Stimulated activated memory B cell treated with anti-CD40 and anti-IgM and Interleukin-4, amounts not matched to agents 10 μg/mL and 1 μg/mL and 100 μg/mL, for 72 hours (primary cell): ENCODE measurements at regions not wholly inside any gene's neighbourhood (a gene's known extent, or its start where the extent isn't known, plus 50 kb on each side); places are given as distances from the start of the nearest gene placed in this dataset.

Experiments used
- ATAC-seq: fragments of 150-1000 bp; cut with Tn5 transposase; 2 replicates; pipeline ENCODE4 v1.10.0; 2021
- H3K27ac Mint-ChIP-seq: one replicate; pipeline ENCODE4 v1.8.0; 2022; ENCODE audit warnings: mild to moderate bottlenecking, mixed read lengths
- H3K27me3 Mint-ChIP-seq: one replicate; pipeline ENCODE4 v1.8.0; 2022; ENCODE audit warnings: mixed read lengths
- H3K36me3 Mint-ChIP-seq: one replicate; pipeline ENCODE4 v1.8.0; 2022; ENCODE audit warnings: mixed read lengths
- H3K4me1 Mint-ChIP-seq: one replicate; pipeline ENCODE4 v1.8.0; 2022; ENCODE audit warnings: mixed read lengths
- H3K4me3 Mint-ChIP-seq: one replicate; pipeline ENCODE4 v1.8.0; 2022; ENCODE audit warnings: mild to moderate bottlenecking, moderate library complexity, mixed read lengths
- H3K9me3 Mint-ChIP-seq: one replicate; pipeline ENCODE4 v1.8.0; 2022; ENCODE audit warnings: mixed read lengths

- Mint-ChIP-seq H3K36me3 (no peaks in the 10 kb centered on the region), H3K27ac (no peak overlapping the region), H3K4me3 (no peak overlapping the region), H3K4me1 (no peaks in the 10 kb centered on the region), H3K9me3 (no peaks in the 10 kb centered on the region), H3K27me3 (no peaks in the 10 kb centered on the region)
- ATAC-seq, result no peak
Measured at GRCh38 chr5:38039091-38039490, 199.2 kb upstream of the GDNF start.

DNA sequence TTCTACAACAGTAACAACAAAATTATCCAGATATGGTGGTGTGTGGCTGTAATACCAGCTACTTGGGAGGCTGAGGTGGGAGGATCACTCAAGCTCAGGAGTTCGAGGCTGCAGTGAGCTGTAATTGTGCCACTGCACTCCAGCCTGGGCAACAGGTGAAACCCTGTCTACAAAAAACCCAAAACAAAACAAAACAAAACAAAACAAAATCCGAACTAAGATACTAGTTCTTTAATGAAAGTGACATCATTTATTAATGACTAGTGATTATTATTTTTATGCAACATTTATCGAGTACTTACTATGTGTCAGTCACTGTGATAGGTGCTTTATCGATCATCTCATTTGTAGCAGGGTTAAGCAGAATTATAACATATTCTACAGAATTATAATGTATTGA, 196.9 kb upstream of the GDNF start:
- no peak overlapping the region for H3K27ac Mint-ChIP-seq
- H3K4me3 Mint-ChIP-seq, result no peak overlapping the region
- H3K36me3 Mint-ChIP-seq, result no peaks in the 10 kb centered on the region
- no peaks in the 10 kb centered on the region for H3K9me3 Mint-ChIP-seq
- no peak for ATAC-seq
- H3K27me3 Mint-ChIP-seq, result no peaks in the 10 kb centered on the region
- no peaks in the 10 kb centered on the region for H3K4me1 Mint-ChIP-seq

GRCh38 chr5:38032149-38032548, 192.3 kb upstream of the GDNF start:
- no peak overlapping the region for H3K4me3 Mint-ChIP-seq
- H3K9me3 Mint-ChIP-seq, result no peaks in the 10 kb centered on the region
- no peaks in the 10 kb centered on the region for H3K27me3 Mint-ChIP-seq
- no peaks in the 10 kb centered on the region for H3K4me1 Mint-ChIP-seq
- ATAC-seq, result no peak
- H3K36me3 Mint-ChIP-seq, result no peaks in the 10 kb centered on the region
- H3K27ac Mint-ChIP-seq, result no peak overlapping the region

GRCh38 chr5:38031304-38031703, 191.5 kb upstream of the GDNF start:
- Mint-ChIP-seq H3K9me3 (no peaks in the 10 kb centered on the region), H3K36me3 (no peaks in the 10 kb centered on the region), H3K27me3 (no peaks in the 10 kb centered on the region), H3K4me1 (no peaks in the 10 kb centered on the region), H3K27ac (no peak overlapping the region), H3K4me3 (no peak overlapping the region)
- ATAC-seq, result no peak

- Mint-ChIP-seq H3K9me3 (no peaks in the 10 kb centered on the region), H3K4me3 (no peak overlapping the region), H3K4me1 (no peaks in the 10 kb centered on the region), H3K27me3 (no peaks in the 10 kb centered on the region), H3K36me3 (no peaks in the 10 kb centered on the region), H3K27ac (no peak overlapping the region)
- peak; percentile 29 for ATAC-seq
Measured at GRCh38 chr5:38029397-38030065, 189.7 kb upstream of the GDNF start.

DNA sequence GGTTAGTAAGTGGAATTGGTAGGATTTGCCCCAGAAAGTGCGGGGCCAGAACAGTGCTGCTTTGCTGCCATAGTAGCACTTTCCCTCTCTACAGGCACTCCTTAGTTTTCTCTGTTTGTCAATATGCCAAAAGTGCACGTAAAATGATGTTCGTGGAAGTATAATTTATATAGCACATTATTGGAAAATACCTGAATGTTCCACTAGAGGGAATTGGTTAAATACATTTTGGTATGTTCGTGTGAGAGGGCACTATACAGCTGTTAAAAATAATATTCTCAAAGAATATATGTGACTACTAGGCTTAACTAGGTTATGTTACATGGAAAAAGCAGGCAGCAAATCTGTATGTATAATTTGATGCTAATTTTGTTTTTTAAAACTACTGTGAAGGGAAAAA, 184.0 kb upstream of the GDNF start:
- no peak for ATAC-seq
- H3K4me1 Mint-ChIP-seq, result no peaks in the 10 kb centered on the region
- H3K27ac Mint-ChIP-seq, result no peak overlapping the region
- peaks cover 3% of the 10 kb centered on the region for H3K9me3 Mint-ChIP-seq
- H3K4me3 Mint-ChIP-seq, result no peak overlapping the region
- H3K36me3 Mint-ChIP-seq, result no peaks in the 10 kb centered on the region
- H3K27me3 Mint-ChIP-seq, result no peaks in the 10 kb centered on the region

DNA sequence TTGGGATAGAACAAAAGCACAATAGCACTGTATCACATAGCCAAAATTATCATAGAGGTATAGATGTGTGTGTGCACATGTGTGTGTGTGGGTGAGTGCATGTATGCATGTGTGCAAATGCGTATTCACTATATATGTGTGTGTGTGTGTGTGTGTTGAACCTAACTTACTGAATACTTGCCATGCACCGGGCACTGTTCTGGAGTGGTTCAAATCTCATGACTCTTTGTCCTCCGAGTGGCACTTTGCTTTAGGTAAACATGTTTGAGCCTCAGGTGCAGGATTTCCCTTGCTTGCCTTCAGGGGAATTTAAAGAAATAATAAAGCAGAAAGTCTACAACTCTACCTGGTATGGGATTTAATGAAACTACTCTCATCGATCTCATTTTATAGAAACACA, 183.5 kb upstream of the GDNF start:
- Mint-ChIP-seq H3K27me3 (no peaks in the 10 kb centered on the region), H3K27ac (no peak overlapping the region), H3K9me3 (peaks cover 3% of the 10 kb centered on the region), H3K36me3 (no peaks in the 10 kb centered on the region), H3K4me3 (no peak overlapping the region), H3K4me1 (no peaks in the 10 kb centered on the region)
- ATAC-seq, result no peak

DNA sequence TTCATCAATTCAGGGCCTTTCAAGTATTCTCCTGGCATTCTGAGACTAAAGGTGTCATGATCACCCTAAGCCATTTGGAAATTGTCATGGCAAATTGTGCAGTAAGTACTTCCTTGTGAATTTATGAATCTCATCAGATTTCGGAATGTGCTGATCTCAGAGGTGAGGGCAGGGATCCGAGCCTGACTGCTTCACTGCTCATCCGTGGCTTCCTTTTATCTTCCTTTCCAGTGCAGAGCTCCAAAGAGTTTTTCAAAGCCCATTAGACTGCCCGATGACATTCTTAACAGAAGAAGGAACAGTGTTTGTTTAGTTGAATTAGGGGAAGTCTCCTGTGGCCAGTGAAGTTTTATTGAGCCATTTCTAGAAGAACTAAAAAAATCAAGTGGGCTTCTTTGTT, 182.8 kb upstream of the GDNF start:
- H3K27me3 Mint-ChIP-seq, result no peaks in the 10 kb centered on the region
- H3K27ac Mint-ChIP-seq, result no peak overlapping the region
- no peaks in the 10 kb centered on the region for H3K36me3 Mint-ChIP-seq
- ATAC-seq, result no peak
- peaks cover 3% of the 10 kb centered on the region for H3K9me3 Mint-ChIP-seq
- H3K4me3 Mint-ChIP-seq, result no peak overlapping the region
- no peaks in the 10 kb centered on the region for H3K4me1 Mint-ChIP-seq

GRCh38 chr5:38018016-38018415, 178.2 kb upstream of the GDNF start:
- no peaks in the 10 kb centered on the region for H3K27me3 Mint-ChIP-seq
- ATAC-seq, result no peak
- no peaks in the 10 kb centered on the region for H3K36me3 Mint-ChIP-seq
- H3K4me3 Mint-ChIP-seq, result no peak overlapping the region
- no peaks in the 10 kb centered on the region for H3K4me1 Mint-ChIP-seq
- H3K9me3 Mint-ChIP-seq, result peaks cover 6% of the 10 kb centered on the region
- no peak overlapping the region for H3K27ac Mint-ChIP-seq

- Mint-ChIP-seq H3K9me3 (peaks cover 6% of the 10 kb centered on the region), H3K4me3 (no peak overlapping the region), H3K4me1 (no peaks in the 10 kb centered on the region), H3K27ac (no peak overlapping the region), H3K27me3 (no peaks in the 10 kb centered on the region), H3K36me3 (no peaks in the 10 kb centered on the region)
- no peak for ATAC-seq
Measured at GRCh38 chr5:38013107-38013506, 173.3 kb upstream of the GDNF start.

DNA sequence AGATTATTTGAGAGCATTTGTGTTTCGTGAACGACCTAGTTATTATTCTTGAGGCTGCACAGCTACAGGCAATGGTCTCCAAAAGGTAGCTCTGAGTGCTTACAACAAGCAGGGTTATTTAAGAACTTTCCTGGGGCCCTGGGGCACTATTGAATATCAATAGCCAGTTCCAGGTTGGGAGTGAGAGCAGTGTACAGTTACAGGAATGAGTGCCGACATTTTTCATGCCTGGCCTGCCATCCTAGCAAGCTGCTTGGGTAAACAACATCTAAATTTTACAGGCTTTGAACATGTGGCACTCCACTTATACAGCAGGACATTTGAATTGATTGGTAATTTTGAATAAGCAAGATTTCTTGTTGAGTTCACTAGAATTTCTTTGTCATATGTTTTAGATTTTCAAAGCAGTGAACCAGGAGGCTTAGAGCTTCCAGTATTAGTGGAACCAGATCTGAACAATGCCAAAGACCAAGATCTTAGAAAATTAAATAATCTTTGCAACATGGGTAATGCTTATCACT, 171.9 kb upstream of the GDNF start:
- no peak for ATAC-seq
- Mint-ChIP-seq H3K27me3 (no peaks in the 10 kb centered on the region), H3K4me1 (no peaks in the 10 kb centered on the region), H3K27ac (no peak overlapping the region), H3K4me3 (no peak overlapping the region), H3K36me3 (no peaks in the 10 kb centered on the region), H3K9me3 (peaks cover 6% of the 10 kb centered on the region)

DNA sequence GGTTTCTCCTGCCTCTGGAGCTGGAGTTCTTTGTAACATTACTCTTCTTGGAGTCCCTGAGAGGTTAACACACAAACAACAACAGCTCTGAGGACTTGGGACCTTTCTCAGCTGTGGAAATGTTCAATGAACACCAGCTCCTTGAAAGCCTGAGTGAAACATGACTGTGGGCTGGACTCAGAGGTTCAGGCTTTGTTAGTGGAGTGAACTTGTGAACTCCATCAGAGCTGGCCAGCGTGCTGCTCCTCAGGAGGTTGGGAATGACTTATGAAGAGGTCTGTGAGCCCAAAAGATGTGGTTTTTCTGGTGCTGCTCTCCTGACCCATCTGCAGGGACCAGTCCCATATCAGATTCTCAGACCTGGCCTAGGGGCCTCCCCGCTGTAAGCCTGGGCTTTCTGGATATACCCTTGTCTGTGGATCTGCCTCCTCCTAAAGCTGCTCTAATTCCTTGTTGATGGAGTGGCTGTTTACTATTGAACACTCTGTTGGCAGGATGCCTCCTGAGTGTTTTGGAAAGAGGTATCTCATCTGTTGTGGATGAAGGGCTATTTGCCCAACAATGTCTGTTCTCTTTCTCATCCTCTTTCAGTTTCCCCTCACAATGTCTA, 170.0 kb upstream of the GDNF start:
- Mint-ChIP-seq H3K9me3 (peaks cover 6% of the 10 kb centered on the region), H3K4me3 (no peak overlapping the region), H3K27ac (no peak overlapping the region), H3K36me3 (no peaks in the 10 kb centered on the region), H3K4me1 (no peaks in the 10 kb centered on the region), H3K27me3 (no peaks in the 10 kb centered on the region)
- ATAC-seq, result peak; percentile 31

DNA sequence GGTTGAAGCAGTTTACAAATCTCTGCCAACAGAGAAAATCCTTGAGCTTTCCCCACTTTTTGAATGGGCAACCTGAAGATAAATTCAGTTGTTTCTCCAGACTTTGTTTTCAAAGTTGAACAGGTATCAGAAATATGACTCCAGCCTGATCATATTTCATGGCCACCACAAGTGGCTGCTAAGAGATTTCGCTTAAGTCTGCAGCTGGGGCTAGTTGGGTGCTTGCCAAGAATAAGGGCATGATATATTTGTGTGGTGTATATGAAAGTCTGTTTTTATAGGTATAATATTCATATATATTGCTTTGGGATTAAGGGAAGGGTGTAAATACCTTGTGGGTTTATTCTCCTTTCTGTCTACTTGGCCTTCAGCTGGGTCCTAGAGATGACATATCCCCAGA, 168.4 kb upstream of the GDNF start:
- Mint-ChIP-seq H3K27ac (no peak overlapping the region), H3K27me3 (no peaks in the 10 kb centered on the region), H3K36me3 (no peaks in the 10 kb centered on the region), H3K4me3 (no peak overlapping the region), H3K9me3 (peaks cover 6% of the 10 kb centered on the region), H3K4me1 (no peaks in the 10 kb centered on the region)
- no peak for ATAC-seq

DNA sequence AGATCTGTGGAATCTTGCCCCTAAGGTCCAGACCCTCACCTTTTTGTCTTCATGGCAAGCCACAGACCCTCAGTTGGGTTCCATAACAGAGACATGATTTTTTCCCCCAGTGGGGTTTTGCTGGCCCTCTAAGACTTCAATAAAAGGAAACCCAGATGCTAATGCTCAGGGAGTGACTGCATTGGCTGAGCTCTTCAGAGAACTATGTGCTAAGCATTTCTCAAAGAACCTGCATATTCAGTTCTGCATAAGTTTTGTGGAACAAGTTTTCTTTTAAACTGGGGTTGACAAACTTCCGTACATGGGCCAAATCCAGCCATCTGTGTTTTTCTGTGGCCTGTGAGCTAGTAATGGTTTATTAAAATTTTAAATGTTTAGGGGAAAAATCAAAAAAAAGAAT, 159.8 kb upstream of the GDNF start:
- Mint-ChIP-seq H3K9me3 (no peaks in the 10 kb centered on the region), H3K4me1 (no peaks in the 10 kb centered on the region), H3K27ac (no peak overlapping the region), H3K4me3 (no peak overlapping the region), H3K36me3 (no peaks in the 10 kb centered on the region), H3K27me3 (no peaks in the 10 kb centered on the region)
- ATAC-seq, result no peak

DNA sequence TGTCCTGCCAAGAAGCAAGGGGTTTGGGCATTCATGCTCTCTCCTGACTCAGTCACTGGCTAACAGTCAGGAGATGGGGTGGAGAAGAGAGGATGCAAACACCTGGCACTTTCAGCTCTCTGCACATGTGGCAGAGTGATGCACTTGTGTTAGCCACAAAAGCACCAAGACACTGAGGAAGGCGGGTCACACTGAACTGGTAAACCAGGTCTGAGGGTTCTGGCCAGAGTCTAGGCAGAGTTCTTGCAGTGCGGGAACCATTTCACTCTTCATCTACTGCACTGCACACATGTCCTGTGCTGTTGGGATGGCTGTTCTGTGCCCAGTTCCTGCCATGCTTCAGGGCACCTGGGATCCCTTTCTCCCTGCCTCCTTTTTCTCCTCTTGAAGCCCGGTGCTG, 157.1 kb upstream of the GDNF start:
- Mint-ChIP-seq H3K27ac (no peak overlapping the region), H3K4me3 (no peak overlapping the region), H3K9me3 (no peaks in the 10 kb centered on the region), H3K36me3 (no peaks in the 10 kb centered on the region), H3K4me1 (no peaks in the 10 kb centered on the region), H3K27me3 (no peaks in the 10 kb centered on the region)
- no peak for ATAC-seq

GRCh38 chr5:37994729-37995128, 154.9 kb upstream of the GDNF start:
- Mint-ChIP-seq H3K9me3 (peaks cover 4% of the 10 kb centered on the region), H3K36me3 (no peaks in the 10 kb centered on the region)

More at GRCh38 chr5:37994729-37995128, 154.9 kb upstream of the GDNF start:
- Mint-ChIP-seq H3K27ac (no peak overlapping the region), H3K27me3 (no peaks in the 10 kb centered on the region), H3K4me1 (no peaks in the 10 kb centered on the region), H3K4me3 (no peak overlapping the region)
- ATAC-seq, result no peak
